CD4-positive, alpha-beta memory T cell (primary cell): ENCODE measurements at regions not wholly inside any gene's neighbourhood (a gene's known extent, or its start where the extent isn't known, plus 50 kb on each side); places are given as distances from the start of the nearest gene placed in this dataset.

Experiments used
- CTCF ChIA-PET: fragments of 350-600 bp; sonication (Branson Sonifier 250); formaldehyde crosslinking; loops from one replicate; lab custom pipeline; 2021; ENCODE audit warnings: inconsistent platforms; ENCODE audit not compliant: partially characterized antibody; lab: Charles Lee
- POLR2A ChIA-PET: fragments of 350-600 bp; sonication (Branson Sonifier 250); formaldehyde crosslinking; loops from one replicate; lab custom pipeline; 2021; ENCODE audit not compliant: partially characterized antibody; lab: Charles Lee
- DNase-seq, 5 donors: peaks; one replicate each; pipeline versions ENCODE4 v3.0.0 to v3.0.0-alpha.2; 2020 to 2022; ENCODE audit warnings: mixed read lengths in 1 of 5
- H3K27ac ChIP-seq: one replicate; pipeline ENCODE4 v1.7.0; 2013; ENCODE audit warnings: low read depth, low read length
- H3K27me3 ChIP-seq: 2 replicates; pipeline ENCODE4 v1.7.0; 2013; ENCODE audit warnings: mild to moderate bottlenecking, low read length, moderate library complexity; ENCODE audit not compliant: insufficient read depth
- H3K36me3 ChIP-seq: 2 replicates; pipeline ENCODE4 v1.7.0; 2013; ENCODE audit warnings: mild to moderate bottlenecking, low read length, moderate library complexity; ENCODE audit not compliant: insufficient read depth
- H3K4me1 ChIP-seq: 2 replicates; pipeline ENCODE4 v1.7.0; 2013; ENCODE audit warnings: mild to moderate bottlenecking, low read length, moderate library complexity; ENCODE audit not compliant: insufficient read depth
- H3K4me3 ChIP-seq, 2 donors: one replicate each; pipeline ENCODE4 v1.7.0; 2013; ENCODE audit warnings: low read length in 2 of 2, mild to moderate bottlenecking in 1 of 2
- H3K9me3 ChIP-seq, 2 donors: one replicate each; pipeline ENCODE4 v1.7.0; 2013; ENCODE audit warnings: low read length in 2 of 2, control low read depth in 1 of 2; ENCODE audit not compliant: control insufficient read depth in 1 of 2
- H3K27ac Mint-ChIP-seq, 7 donors: one replicate each; pipeline ENCODE4 v1.8.0; 2020 to 2021; ENCODE audit warnings: mixed read lengths in 7 of 7, mild to moderate bottlenecking in 6 of 7, inconsistent platforms in 3 of 7, moderate library complexity in 3 of 7
- H3K27me3 Mint-ChIP-seq, 2 donors: one replicate each; pipeline ENCODE4 v1.8.0; 2020 to 2021; ENCODE audit warnings: mixed read lengths in 2 of 2
- H3K36me3 Mint-ChIP-seq, 2 donors: one replicate each; pipeline ENCODE4 v1.8.0; 2020 to 2021; ENCODE audit warnings: mixed read lengths in 2 of 2, inconsistent platforms in 1 of 2, mild to moderate bottlenecking in 1 of 2
- H3K4me1 Mint-ChIP-seq, 4 donors: one replicate each; pipeline ENCODE4 v1.8.0; 2020 to 2021; ENCODE audit warnings: mixed read lengths in 4 of 4, mild to moderate bottlenecking in 1 of 4
- H3K4me3 Mint-ChIP-seq, 8 donors: one replicate each; pipeline ENCODE4 v1.8.0; 2020 to 2021; ENCODE audit warnings: mixed read lengths in 8 of 8, mild to moderate bottlenecking in 7 of 8, moderate library complexity in 6 of 8, inconsistent platforms in 3 of 8
- H3K9me3 Mint-ChIP-seq, 8 donors: one replicate each; pipeline ENCODE4 v1.8.0; 2020 to 2021; ENCODE audit warnings: mixed read lengths in 8 of 8, mild to moderate bottlenecking in 5 of 8, inconsistent platforms in 3 of 8, moderate library complexity in 1 of 8
- intact Hi-C: fragments of 100-400 bp; cut with micrococcal nuclease; formaldehyde crosslinking; loops from one replicate; pipeline ENCODE4 v1.15.1; 2023

DNA sequence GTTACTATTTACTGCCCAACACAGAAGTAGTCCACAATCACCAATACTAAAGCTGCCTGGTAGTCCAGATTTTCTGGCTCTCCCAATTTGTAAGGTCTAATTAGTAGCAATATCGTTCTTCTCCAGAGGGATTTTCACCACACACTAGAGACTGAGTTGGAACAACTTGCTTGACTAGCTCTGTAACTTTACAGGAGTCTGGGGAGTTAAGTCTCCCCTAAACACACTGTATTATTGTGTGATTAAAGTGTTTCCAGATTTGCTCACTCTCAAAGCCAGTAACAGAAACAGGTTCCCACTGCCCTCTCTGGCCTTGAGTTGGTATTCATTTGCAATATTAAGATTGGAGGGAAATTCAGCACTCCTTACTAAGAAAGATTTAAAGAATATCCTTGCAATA, 1175.7 kb downstream of the SORCS1 start:
- intact Hi-C loops, result no loop called here
- Mint-ChIP-seq H3K4me1 (no peaks in the 10 kb centered on the region), H3K4me3 (no peak overlapping the region), H3K36me3 (no peaks in the 10 kb centered on the region), H3K27me3 (no peaks in the 10 kb centered on the region), H3K27ac (no peak overlapping the region), H3K9me3 (peaks cover 0 to 11% (median 5%) of the 10 kb centered on the region in 8 donors)
- H3K27me3 ChIP-seq, result no peaks in the 10 kb centered on the region
- no peaks in the 10 kb centered on the region for H3K4me1 ChIP-seq
- no peak overlapping the region for H3K4me3 ChIP-seq
- H3K27ac ChIP-seq, result no peak overlapping the region
- DNase-seq, result no peak
- ChIA-PET CTCF (no interaction called here), POLR2A (no interaction called here)
- no peaks in the 10 kb centered on the region for H3K36me3 ChIP-seq
- H3K9me3 ChIP-seq, result no peaks in the 10 kb centered on the region

DNA sequence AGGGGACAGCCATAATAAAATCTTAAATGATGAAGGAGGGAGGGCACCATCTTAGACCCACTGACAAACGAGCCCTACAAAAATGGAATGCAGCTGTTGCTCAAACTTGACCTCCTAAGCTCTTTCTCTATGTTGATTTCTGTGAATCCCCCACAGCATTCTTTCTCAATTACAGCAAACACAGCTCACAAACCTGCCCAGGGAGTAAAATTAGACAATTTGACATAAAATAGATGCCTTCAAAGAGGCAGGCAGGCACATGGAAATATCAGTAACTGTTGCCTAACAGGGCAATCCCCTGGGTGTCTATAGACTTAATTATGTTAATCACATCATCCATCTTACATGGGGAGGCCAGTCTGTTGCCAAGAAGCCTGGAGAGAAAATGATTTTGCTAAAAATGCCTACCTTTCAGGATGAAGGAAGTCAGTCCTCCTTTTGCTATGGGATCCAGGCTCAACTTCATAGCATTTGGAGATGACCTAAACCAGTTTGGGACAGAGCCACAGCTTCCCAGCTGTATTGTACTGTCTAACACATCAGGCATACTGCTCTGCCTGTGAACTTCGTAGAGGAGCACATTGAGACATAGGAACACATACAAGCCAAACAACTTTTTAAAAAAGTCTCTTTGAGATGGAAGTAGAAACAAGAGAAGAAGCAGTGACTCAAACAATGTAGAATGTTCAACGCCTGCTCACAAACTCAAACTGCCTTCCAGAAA, 1177.4 kb downstream of the SORCS1 start:
- POLR2A ChIA-PET, result no interaction called here
- CTCF ChIA-PET, result no interaction called here
- H3K27ac ChIP-seq, result no peak overlapping the region

GRCh38 chr10:105986486-105986885, 1178.0 kb downstream of the SORCS1 start:
- Mint-ChIP-seq H3K4me3 (no peak overlapping the region), H3K4me1 (no peaks in the 10 kb centered on the region), H3K36me3 (no peaks in the 10 kb centered on the region), H3K27ac (no peak overlapping the region), H3K9me3 (peaks cover 1 to 11% (median 5%) of the 10 kb centered on the region in 8 donors), H3K27me3 (no peaks in the 10 kb centered on the region)
- Histone ChIP-seq H3K4me1 (no peaks in the 10 kb centered on the region), H3K9me3 (no peaks in the 10 kb centered on the region), H3K36me3 (no peaks in the 10 kb centered on the region), H3K4me3 (no peak overlapping the region), H3K27ac (no peak overlapping the region), H3K27me3 (no peaks in the 10 kb centered on the region)
- intact Hi-C loops, result no loop called here
- ChIA-PET CTCF (no interaction called here), POLR2A (no interaction called here)
- no peak for DNase-seq

More for the DNA sequence above, 1177.4 kb downstream of the SORCS1 start:
- H3K36me3 ChIP-seq, result no peaks in the 10 kb centered on the region
- no peaks in the 10 kb centered on the region for H3K9me3 ChIP-seq
- no peaks in the 10 kb centered on the region for H3K36me3 Mint-ChIP-seq
- no peak overlapping the region for H3K27ac Mint-ChIP-seq
- no peaks in the 10 kb centered on the region for H3K4me1 Mint-ChIP-seq
- no peak overlapping the region for H3K4me3 Mint-ChIP-seq
- no peaks in the 10 kb centered on the region for H3K27me3 ChIP-seq
- H3K4me3 ChIP-seq, result no peak overlapping the region
- no peaks in the 10 kb centered on the region for H3K4me1 ChIP-seq
- H3K27me3 Mint-ChIP-seq, result no peaks in the 10 kb centered on the region
- peaks cover 0 to 11% (median 4%) of the 10 kb centered on the region in 8 donors for H3K9me3 Mint-ChIP-seq
- intact Hi-C loops, result no loop called here
- no peak for DNase-seq

- H3K4me3 Mint-ChIP-seq, result no peak overlapping the region
- DNase-seq, result no peak
- CTCF ChIA-PET, result no interaction called here
- no peak overlapping the region for H3K27ac ChIP-seq
- H3K4me1 ChIP-seq, result no peaks in the 10 kb centered on the region
- intact Hi-C loops, result no loop called here
- no peaks in the 10 kb centered on the region for H3K36me3 ChIP-seq
- no peak overlapping the region for H3K27ac Mint-ChIP-seq
- H3K27me3 ChIP-seq, result no peaks in the 10 kb centered on the region
- POLR2A ChIA-PET, result no interaction called here
- H3K9me3 Mint-ChIP-seq, result peaks cover 0 to 10% (median 3%) of the 10 kb centered on the region in 8 donors
- no peaks in the 10 kb centered on the region for H3K4me1 Mint-ChIP-seq
- H3K27me3 Mint-ChIP-seq, result no peaks in the 10 kb centered on the region
- no peaks in the 10 kb centered on the region for H3K9me3 ChIP-seq
- no peak overlapping the region for H3K4me3 ChIP-seq
- no peaks in the 10 kb centered on the region for H3K36me3 Mint-ChIP-seq
Measured at GRCh38 chr10:105982735-105983134, 1181.8 kb downstream of the SORCS1 start.

GRCh38 chr10:105981679-105982078, 1182.8 kb downstream of the SORCS1 start:
- CTCF ChIA-PET, result no interaction called here
- POLR2A ChIA-PET, result no interaction called here
- intact Hi-C loops, result no loop called here

DNA sequence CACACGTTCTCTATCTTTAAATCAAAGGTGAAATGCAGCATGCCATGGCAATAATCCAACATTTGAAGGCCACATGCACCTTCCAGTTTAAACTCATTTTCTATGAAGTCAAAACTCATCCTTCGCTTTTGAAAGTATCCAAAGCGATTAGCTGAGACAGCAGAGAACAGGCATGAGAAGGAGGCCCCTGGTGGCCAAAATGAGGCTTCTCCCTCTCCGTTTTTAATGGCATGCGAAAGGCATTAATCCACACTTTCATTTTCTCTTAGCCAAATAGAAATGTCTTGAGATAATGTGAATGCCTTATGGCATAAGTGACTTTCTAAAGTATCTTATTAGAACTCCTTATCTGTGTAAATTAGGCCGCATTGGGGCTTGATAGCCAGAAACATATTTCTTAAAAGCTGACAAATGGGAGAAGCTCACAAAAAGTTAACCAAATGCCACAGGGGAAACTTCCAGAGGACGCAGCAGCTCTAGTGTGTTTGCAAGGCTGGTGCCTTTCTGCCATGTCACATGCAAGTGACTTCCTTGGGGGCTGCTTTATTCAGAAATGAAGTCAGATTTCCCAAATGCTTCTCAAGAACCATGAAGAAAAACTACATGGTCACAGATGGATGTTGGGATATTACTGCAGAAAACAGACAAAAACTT, 1189.6 kb downstream of the SORCS1 start:
- Mint-ChIP-seq H3K4me1 (peaks cover 0 to 1% (median 0%) of the 10 kb centered on the region in 4 donors), H3K27ac (peak overlapping the region in 1 of 7 donors; percentile 29), H3K36me3 (no peaks in the 10 kb centered on the region), H3K4me3 (no peak overlapping the region), H3K9me3 (peaks cover 0 to 8% (median 0%) of the 10 kb centered on the region in 8 donors), H3K27me3 (no peaks in the 10 kb centered on the region)
- ChIA-PET POLR2A (no interaction called here), CTCF (no interaction called here)
- Histone ChIP-seq H3K9me3 (no peaks in the 10 kb centered on the region), H3K4me3 (no peak overlapping the region), H3K27ac (no peak overlapping the region), H3K27me3 (no peaks in the 10 kb centered on the region), H3K4me1 (no peaks in the 10 kb centered on the region), H3K36me3 (no peaks in the 10 kb centered on the region)
- intact Hi-C loops, result no loop called here
- no peak for DNase-seq

More at GRCh38 chr10:105981679-105982078, 1182.8 kb downstream of the SORCS1 start:
- Histone ChIP-seq H3K4me3 (no peak overlapping the region), H3K27ac (no peak overlapping the region), H3K36me3 (no peaks in the 10 kb centered on the region), H3K27me3 (no peaks in the 10 kb centered on the region), H3K9me3 (no peaks in the 10 kb centered on the region), H3K4me1 (no peaks in the 10 kb centered on the region)
- no peaks in the 10 kb centered on the region for H3K36me3 Mint-ChIP-seq
- DNase-seq, result no peak
- no peaks in the 10 kb centered on the region for H3K4me1 Mint-ChIP-seq
- H3K27ac Mint-ChIP-seq, result no peak overlapping the region
- H3K4me3 Mint-ChIP-seq, result no peak overlapping the region
- H3K9me3 Mint-ChIP-seq, result peaks cover 0 to 10% (median 5%) of the 10 kb centered on the region in 8 donors
- H3K27me3 Mint-ChIP-seq, result no peaks in the 10 kb centered on the region

GRCh38 chr10:105973902-105974301, 1190.6 kb downstream of the SORCS1 start:
- Histone ChIP-seq H3K4me3 (no peak overlapping the region), H3K36me3 (no peaks in the 10 kb centered on the region), H3K4me1 (no peaks in the 10 kb centered on the region), H3K27ac (no peak overlapping the region), H3K9me3 (no peaks in the 10 kb centered on the region), H3K27me3 (no peaks in the 10 kb centered on the region)
- peaks cover 0 to 1% (median 0%) of the 10 kb centered on the region in 4 donors for H3K4me1 Mint-ChIP-seq
- peaks cover 0 to 8% (median 0%) of the 10 kb centered on the region in 8 donors for H3K9me3 Mint-ChIP-seq
- CTCF ChIA-PET, result no interaction called here
- no peak overlapping the region for H3K27ac Mint-ChIP-seq
- H3K36me3 Mint-ChIP-seq, result no peaks in the 10 kb centered on the region
- intact Hi-C loops, result no loop called here
- no peaks in the 10 kb centered on the region for H3K27me3 Mint-ChIP-seq
- DNase-seq, result no peak
- POLR2A ChIA-PET, result no interaction called here
- H3K4me3 Mint-ChIP-seq, result no peak overlapping the region
